Prostate gland (tissue), 2 donors: ENCODE measurements at regions not wholly inside any gene's neighbourhood (a gene's known extent, or its start where the extent isn't known, plus 50 kb on each side); places are given as distances from the start of the nearest gene placed in this dataset.

Experiments
- DNase-seq: peaks from one replicate; pipeline ENCODE4 v3.0.0-alpha.2; 2019; ENCODE audit warnings: low spot score
- H3K27ac ChIP-seq, 2 donors: fragments of 200-600 bp; sonication (generic); 2 replicates each; pipeline ENCODE4 v1.5.1; 2017 to 2019
- H3K27me3 ChIP-seq: fragments of 200-600 bp; sonication (generic); replicated peaks from 2 replicates; pipeline ENCODE4 v1.5.1; 2019; ENCODE audit not compliant: insufficient read depth
- H3K36me3 ChIP-seq, 2 donors: fragments of 200-600 bp; sonication (generic); 1 replicate in 1 of 2; 2 replicates in 1 of 2; pipeline versions ENCODE4 v1.5.1 to v1.8.1; 2017 to 2019
- H3K4me1 ChIP-seq: fragments of 200-600 bp; sonication (generic); replicated peaks from 2 replicates; pipeline ENCODE4 v1.5.1; 2019
- H3K4me3 ChIP-seq, 2 donors: fragments of 200-600 bp; sonication (generic); 2 replicates each; pipeline ENCODE4 v1.5.1; 2017 to 2019
- H3K9me3 ChIP-seq: fragments of 200-600 bp; sonication (generic); 2 replicates; pipeline ENCODE4 v1.5.1; 2017
- CTCF ChIP-seq, 4 experiments: fragments of 200-600 bp in 2 of 4; fragments of 450-650 bp in 2 of 4; sonication (generic) in 2 of 4; IDR thresholded peaks; 1 replicate in 3 of 4; 2 replicates in 1 of 4; pipeline ENCODE4 v1.5.1; 2016 to 2019; ENCODE audit warnings: antibody characterized with exemption in 4 of 4, mild to moderate bottlenecking in 2 of 4, moderate library complexity in 2 of 4
- POLR2A ChIP-seq: fragments of 450-650 bp; IDR thresholded peaks from one replicate; pipeline ENCODE4 v1.6.1; 2016; ENCODE audit warnings: antibody characterized with exemption, mild to moderate bottlenecking
- POLR2AphosphoS5 ChIP-seq: sonication (generic); formaldehyde crosslinking; IDR thresholded peaks from one replicate; pipeline ENCODE4 v1.6.1; 2017; ENCODE audit warnings: antibody characterized with exemption
- WGBS: methylation state at CpG from one replicate; pipeline ENCODE4 v1.1.5; 2018; 5-methylcytosine and 5-hydroxymethylcytosine counted together
- intact Hi-C: fragments of 100-400 bp; cut with DNase I; formaldehyde crosslinking; loops from one replicate; pipeline ENCODE4 v1.14.2; 2022

DNA sequence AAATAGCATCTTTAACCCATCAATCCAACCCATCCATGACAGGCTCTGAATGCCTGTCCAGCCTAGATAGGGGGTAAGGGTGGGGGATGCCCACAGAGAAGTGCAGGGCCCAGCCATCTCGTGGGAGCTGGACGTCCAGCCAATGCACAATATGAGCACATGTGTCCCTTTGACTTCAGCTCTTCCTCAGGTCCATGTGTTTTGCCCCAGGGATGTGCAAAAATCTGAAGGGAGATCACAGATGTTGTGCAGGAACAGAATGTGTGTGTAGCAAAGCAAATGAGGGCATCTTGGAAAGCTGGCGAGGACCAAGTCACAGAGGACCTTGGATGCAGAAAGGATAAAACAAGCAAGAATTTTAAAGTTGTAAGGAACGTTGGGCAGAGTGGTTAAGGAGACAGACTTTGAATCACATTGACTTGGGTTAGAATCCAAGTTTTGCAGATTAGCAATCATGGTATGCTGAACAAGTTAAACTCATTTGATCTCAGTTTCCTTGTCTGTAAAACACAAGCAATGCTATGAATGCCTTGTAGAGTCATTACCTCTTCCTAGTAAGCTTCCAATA lies 104.5 kb downstream of the TTC32 start:
- intact Hi-C loops: no loop called here
- Histone ChIP-seq H3K36me3 (no peaks in the 10 kb centered on the region), H3K4me1 (peaks cover 8% of the 10 kb centered on the region), H3K9me3 (no peaks in the 10 kb centered on the region), H3K4me3 (no peak overlapping the region), H3K27ac (no peak overlapping the region), H3K27me3 (no peaks in the 10 kb centered on the region)
- TF ChIP-seq POLR2A: no peak
- no peak for TF ChIP-seq CTCF (IDR thresholded peaks at IDR 0.05)
- no peak for TF ChIP-seq POLR2AphosphoS5
- WGBS: 90% methylated on average over 4 of the region's 4 CpGs
- DNase-seq: no peak

GRCh38 chr2:19796035-19796695 lies 105.6 kb downstream of the TTC32 start:
- TF ChIP-seq CTCF (IDR thresholded peaks at IDR 0.05) (no peak), POLR2A (no peak), POLR2AphosphoS5 (no peak)
- no peak for DNase-seq
- no peaks in the 10 kb centered on the region for H3K9me3 ChIP-seq
- no peaks in the 10 kb centered on the region for H3K36me3 ChIP-seq
- no peak overlapping the region for H3K27ac ChIP-seq
- intact Hi-C loops: no loop called here
- no peak overlapping the region for H3K4me3 ChIP-seq
- no peaks in the 10 kb centered on the region for H3K27me3 ChIP-seq
- peaks cover 5% of the 10 kb centered on the region for H3K4me1 ChIP-seq
- WGBS: 85% methylated on average over 12 of the region's 12 CpGs

DNA sequence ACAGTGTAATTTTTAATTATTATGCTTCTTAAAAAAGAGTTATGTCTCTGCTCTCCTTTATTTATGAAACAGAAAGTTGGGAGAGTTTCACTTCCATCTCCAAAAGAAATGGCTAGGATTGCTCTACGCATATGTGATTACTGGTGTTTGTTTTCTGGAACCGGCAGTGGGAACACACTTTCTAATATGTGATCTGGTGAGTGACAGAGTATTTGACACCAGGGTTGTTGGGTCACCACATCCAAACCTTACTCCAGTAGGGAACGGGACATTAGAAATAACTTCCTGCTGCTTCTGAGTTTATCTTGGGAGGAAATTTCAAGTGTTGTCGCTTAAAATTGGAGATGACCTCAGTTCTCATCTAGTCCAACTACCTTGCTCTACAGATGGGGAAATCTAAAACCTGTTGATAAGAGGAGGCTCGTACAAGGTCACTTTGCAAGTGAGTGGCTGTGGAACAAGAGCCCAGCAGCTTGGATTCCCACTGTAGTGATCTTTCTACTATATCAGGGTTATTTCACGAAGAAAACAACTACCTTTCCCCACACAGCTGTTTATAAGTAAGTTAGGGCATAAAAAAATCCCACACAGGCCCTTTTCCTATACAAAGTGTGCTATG lies 108.5 kb downstream of the TTC32 start:
- no peak overlapping the region for H3K27ac ChIP-seq
- H3K36me3 ChIP-seq: no peaks in the 10 kb centered on the region
- no peak for DNase-seq
- intact Hi-C loops: no loop called here
- H3K9me3 ChIP-seq: no peaks in the 10 kb centered on the region
- no peak for TF ChIP-seq CTCF (IDR thresholded peaks at IDR 0.05)
- TF ChIP-seq POLR2A: no peak
- no peak for TF ChIP-seq POLR2AphosphoS5
- H3K4me3 ChIP-seq: no peak overlapping the region
- WGBS: 89% methylated on average over 6 of the region's 6 CpGs
- no peaks in the 10 kb centered on the region for H3K27me3 ChIP-seq
- H3K4me1 ChIP-seq: no peaks in the 10 kb centered on the region

GRCh38 chr2:19790291-19790690 lies 111.5 kb downstream of the TTC32 start:
- DNase-seq: no peak
- TF ChIP-seq POLR2A: no peak
- TF ChIP-seq POLR2AphosphoS5: no peak
- TF ChIP-seq CTCF (IDR thresholded peaks at IDR 0.05): no peak
- H3K27ac ChIP-seq: no peak overlapping the region
- no peaks in the 10 kb centered on the region for H3K36me3 ChIP-seq
- intact Hi-C loops: no loop called here
- no peaks in the 10 kb centered on the region for H3K9me3 ChIP-seq
- no peaks in the 10 kb centered on the region for H3K27me3 ChIP-seq
- no peaks in the 10 kb centered on the region for H3K4me1 ChIP-seq
- no peak overlapping the region for H3K4me3 ChIP-seq
- WGBS: 89% methylated on average over 5 of the region's 7 CpGs

- intact Hi-C loops: no loop called here
- WGBS: 87% methylated on average over 11 of the region's 11 CpGs
Observed at GRCh38 chr2:19787134-19787533, 114.6 kb downstream of the TTC32 start.

More at GRCh38 chr2:19787134-19787533, 114.6 kb downstream of the TTC32 start:
- Histone ChIP-seq H3K27ac (no peak overlapping the region), H3K4me1 (no peaks in the 10 kb centered on the region), H3K36me3 (no peaks in the 10 kb centered on the region), H3K4me3 (no peak overlapping the region), H3K27me3 (no peaks in the 10 kb centered on the region), H3K9me3 (no peaks in the 10 kb centered on the region)
- no peak for DNase-seq
- no peak for TF ChIP-seq POLR2AphosphoS5
- TF ChIP-seq CTCF (IDR thresholded peaks at IDR 0.05): no peak
- TF ChIP-seq POLR2A: no peak
